Karpas-422 (cell line): ENCODE measurements at regions not wholly inside any gene's neighbourhood (a gene's known extent, or its start where the extent isn't known, plus 50 kb on each side); places are given as distances from the start of the nearest gene placed in this dataset.
"Not testable (repeated sequence)": the region's sequence is repeated elsewhere in the genome, so short reads cannot be mapped to it uniquely, and the experiment has no call there.

Source experiments
- DNase-seq: peaks from one replicate; pipeline ENCODE4 v3.0.0-alpha.2; 2015
- H2AFZ ChIP-seq: fragments of 200-600 bp; sonication (generic); 2 replicates; pipeline ENCODE4 v1.6.1; 2014; ENCODE audit warnings: antibody characterized with exemption, low read length, mixed read lengths
- H3K27ac ChIP-seq: fragments of 200-600 bp; sonication (generic); 2 replicates; pipeline ENCODE4 v1.5.1; 2014; ENCODE audit warnings: mild to moderate bottlenecking, low read length, moderate library complexity
- H3K27me3 ChIP-seq: fragments of 200-600 bp; sonication (generic); 2 replicates; pipeline ENCODE4 v1.6.1; 2014; ENCODE audit warnings: low read length, mixed read lengths
- H3K36me3 ChIP-seq: fragments of 200-600 bp; sonication (generic); 2 replicates; pipeline ENCODE4 v1.6.1; 2014; ENCODE audit warnings: low read length, mixed read lengths; ENCODE audit not compliant: insufficient read depth
- H3K4me1 ChIP-seq: fragments of 200-600 bp; sonication (generic); 2 replicates; pipeline ENCODE4 v1.6.1; 2014; ENCODE audit warnings: mild to moderate bottlenecking, low read length, mixed read lengths
- H3K4me2 ChIP-seq: fragments of 200-600 bp; sonication (generic); 2 replicates; pipeline ENCODE4 v1.6.1; 2014; ENCODE audit warnings: low read length, low read depth, mild to moderate bottlenecking; ENCODE audit not compliant: poor library complexity, severe bottlenecking
- H3K4me3 ChIP-seq: fragments of 200-600 bp; sonication (generic); 2 replicates; pipeline ENCODE4 v1.5.1; 2014; ENCODE audit warnings: mild to moderate bottlenecking, antibody characterized with exemption, low read length, mixed read lengths
- H3K79me2 ChIP-seq: fragments of 200-600 bp; sonication (generic); 2 replicates; pipeline ENCODE4 v1.6.1; 2014; ENCODE audit warnings: mild to moderate bottlenecking, low read length, mixed read lengths
- H3K9ac ChIP-seq: fragments of 200-600 bp; sonication (generic); 2 replicates; pipeline ENCODE4 v1.6.0; 2014; ENCODE audit warnings: low read length
- H3K9me2 ChIP-seq: fragments of 200-600 bp; sonication (generic), shearing (Covaris generic); replicated peaks from 2 replicates; pipeline ENCODE4 v1.6.0; 2014; ENCODE audit warnings: mild to moderate bottlenecking, low read length, moderate library complexity; ENCODE audit not compliant: insufficient read depth
- H3K9me3 ChIP-seq: fragments of 300-700, 200-600 bp; sonication (generic); 2 replicates; pipeline ENCODE4 v1.6.1; 2014; ENCODE audit warnings: low read length, mixed read lengths
- H4K20me1 ChIP-seq: fragments of 200-600 bp; sonication (generic); 2 replicates; pipeline ENCODE4 v1.6.1; 2014; ENCODE audit warnings: mild to moderate bottlenecking, antibody characterized with exemption, low read length, low read depth; ENCODE audit not compliant: insufficient read depth

GRCh38 chr10:53338199-53338598, 565.6 kb upstream of the MBL2 start:
- H2AFZ ChIP-seq, H3K27ac ChIP-seq, H3K4me2 ChIP-seq, H3K27me3 ChIP-seq, H3K4me3 ChIP-seq, H3K9me2 ChIP-seq, H3K79me2 ChIP-seq, H3K9ac ChIP-seq, H3K36me3 ChIP-seq, H3K9me3 ChIP-seq, DNase-seq, H3K4me1 ChIP-seq, H4K20me1 ChIP-seq: not testable (repeated sequence)

GRCh38 chr10:53335803-53336422, 563.3 kb upstream of the MBL2 start:
- not testable (repeated sequence) for H3K27me3 ChIP-seq, DNase-seq, H3K9me2 ChIP-seq, H3K79me2 ChIP-seq, H3K27ac ChIP-seq, H3K4me3 ChIP-seq, H3K36me3 ChIP-seq, H3K9me3 ChIP-seq, H3K4me1 ChIP-seq, H4K20me1 ChIP-seq, H2AFZ ChIP-seq, H3K9ac ChIP-seq, H3K4me2 ChIP-seq

DNA sequence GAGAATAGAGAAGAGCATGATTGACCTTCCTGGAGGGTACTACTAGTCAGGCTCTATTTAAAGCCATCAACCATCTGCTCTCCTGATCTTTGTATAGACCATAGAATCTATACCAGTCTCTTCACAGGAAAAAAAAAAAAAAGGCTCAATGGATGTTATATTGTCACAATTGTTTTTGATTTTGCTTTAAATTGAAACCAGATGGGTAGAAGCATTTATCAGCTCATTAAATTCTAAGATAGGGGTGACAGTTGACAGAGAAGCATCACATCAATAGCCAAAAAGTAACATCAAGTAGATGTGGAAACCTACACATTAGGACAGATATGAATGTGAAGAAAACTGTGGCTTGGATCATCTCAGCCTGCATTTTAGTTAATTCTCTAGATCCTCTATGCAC, 558.9 kb upstream of the MBL2 start:
- H3K9me2 ChIP-seq, result no peaks in the 10 kb centered on the region
- no peaks in the 10 kb centered on the region for H4K20me1 ChIP-seq
- no peak overlapping the region for H2AFZ ChIP-seq
- H3K4me1 ChIP-seq, result no peaks in the 10 kb centered on the region
- DNase-seq, result no peak
- H3K27me3 ChIP-seq, result no peaks in the 10 kb centered on the region
- no peaks in the 10 kb centered on the region for H3K36me3 ChIP-seq
- no peak overlapping the region for H3K27ac ChIP-seq
- no peak overlapping the region for H3K4me2 ChIP-seq
- H3K4me3 ChIP-seq, result no peak overlapping the region
- no peak overlapping the region for H3K9ac ChIP-seq
- no peaks in the 10 kb centered on the region for H3K79me2 ChIP-seq
- peaks cover 12% of the 10 kb centered on the region for H3K9me3 ChIP-seq

DNA sequence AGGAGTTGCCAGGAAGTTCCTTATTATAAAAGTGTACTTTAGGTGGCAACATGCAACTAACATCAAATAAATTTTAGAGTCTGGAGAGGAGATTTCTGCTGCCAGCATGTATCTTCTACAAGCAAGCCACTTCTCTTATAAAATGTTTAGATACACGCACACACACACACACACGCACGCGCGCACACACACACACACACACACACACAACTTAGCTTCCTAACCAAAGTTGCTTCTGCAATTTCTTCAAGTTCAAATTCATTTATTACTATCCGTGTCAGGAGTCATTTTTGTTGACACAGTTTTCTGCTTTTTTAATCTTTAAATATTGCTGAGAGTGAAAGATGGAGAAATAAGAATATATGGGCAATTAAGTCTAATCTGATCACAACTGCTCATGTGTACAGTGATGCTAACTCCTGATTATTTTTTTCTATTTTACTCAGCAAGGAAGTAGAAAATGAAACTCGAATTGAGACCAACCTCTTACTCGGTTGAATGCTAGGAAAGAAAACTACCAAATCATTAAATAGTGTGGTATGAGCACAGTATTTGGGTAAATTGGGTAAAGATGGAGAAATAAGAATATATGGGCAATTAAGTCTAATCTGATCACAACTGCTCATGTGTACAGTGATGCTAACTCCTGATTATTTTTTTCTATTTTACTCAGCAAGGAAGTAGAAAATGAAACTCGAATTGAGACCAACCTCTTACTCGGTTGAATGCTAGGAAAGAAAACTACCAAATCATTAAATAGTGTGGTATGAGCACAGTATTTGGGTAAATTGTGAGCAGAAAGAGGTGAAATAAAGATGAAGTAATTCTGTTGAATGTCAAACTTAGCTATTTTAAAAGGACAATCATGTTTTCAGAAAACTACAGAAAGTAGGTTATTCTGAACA, 554.1 kb upstream of the MBL2 start:
- H3K79me2 ChIP-seq, H3K27ac ChIP-seq, H3K27me3 ChIP-seq, H3K4me3 ChIP-seq, H3K4me2 ChIP-seq, H4K20me1 ChIP-seq, H3K36me3 ChIP-seq, DNase-seq, H3K9ac ChIP-seq, H3K9me2 ChIP-seq, H2AFZ ChIP-seq, H3K4me1 ChIP-seq: not testable (repeated sequence)
- peaks cover 13% of the 10 kb centered on the region for H3K9me3 ChIP-seq

GRCh38 chr10:53325066-53325465, 552.5 kb upstream of the MBL2 start:
- H4K20me1 ChIP-seq, result no peaks in the 10 kb centered on the region
- no peak overlapping the region for H3K4me2 ChIP-seq
- H3K27ac ChIP-seq, result no peak overlapping the region
- no peak for DNase-seq
- H3K27me3 ChIP-seq, result no peaks in the 10 kb centered on the region
- H3K9me2 ChIP-seq, result no peaks in the 10 kb centered on the region
- H3K9ac ChIP-seq, result no peak overlapping the region
- no peak overlapping the region for H3K4me3 ChIP-seq
- H3K9me3 ChIP-seq, result peaks cover 8% of the 10 kb centered on the region
- no peaks in the 10 kb centered on the region for H3K79me2 ChIP-seq
- no peaks in the 10 kb centered on the region for H3K4me1 ChIP-seq
- H2AFZ ChIP-seq, result no peak overlapping the region
- H3K36me3 ChIP-seq, result no peaks in the 10 kb centered on the region

DNA sequence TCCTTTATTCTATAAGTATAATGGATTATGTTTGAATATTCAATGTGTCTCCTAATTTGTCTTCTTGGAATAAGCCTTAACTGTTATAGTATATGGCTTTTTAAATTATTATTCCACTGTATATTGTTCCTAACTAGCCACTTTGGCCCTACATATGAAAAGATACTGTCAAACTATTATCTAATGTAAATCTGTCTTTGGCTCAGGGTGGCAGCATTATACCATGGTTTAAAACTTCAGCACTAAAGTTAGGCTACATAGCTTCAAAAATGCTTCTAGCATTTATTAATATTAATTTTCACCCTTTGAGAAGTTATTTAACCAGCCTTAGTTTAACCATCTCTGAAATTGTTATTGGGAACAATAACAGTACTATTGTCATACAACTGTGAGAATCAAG, 543.1 kb upstream of the MBL2 start:
- Histone ChIP-seq H3K36me3 (no peaks in the 10 kb centered on the region), H3K4me3 (no peak overlapping the region), H3K9me2 (no peaks in the 10 kb centered on the region), H4K20me1 (no peaks in the 10 kb centered on the region), H3K27ac (no peak overlapping the region), H3K9ac (no peak overlapping the region), H3K4me1 (no peaks in the 10 kb centered on the region), H3K79me2 (no peaks in the 10 kb centered on the region), H3K9me3 (peaks cover 28% of the 10 kb centered on the region; the same call in 1 of the 2 replicates), H2AFZ (no peak overlapping the region), H3K27me3 (no peaks in the 10 kb centered on the region), H3K4me2 (no peak overlapping the region)
- DNase-seq, result no peak

- Histone ChIP-seq H3K4me2 (no peak overlapping the region), H3K27me3 (no peaks in the 10 kb centered on the region), H3K4me3 (no peak overlapping the region), H3K27ac (no peak overlapping the region), H3K9me2 (no peaks in the 10 kb centered on the region), H3K9me3 (peaks cover 28% of the 10 kb centered on the region; the same call in 1 of the 2 replicates), H3K36me3 (no peaks in the 10 kb centered on the region), H3K4me1 (no peaks in the 10 kb centered on the region), H2AFZ (no peak overlapping the region), H3K79me2 (no peaks in the 10 kb centered on the region), H4K20me1 (no peaks in the 10 kb centered on the region), H3K9ac (no peak overlapping the region)
- DNase-seq, result no peak
Measured at GRCh38 chr10:53314876-53315275, 542.3 kb upstream of the MBL2 start.

GRCh38 chr10:53298443-53298842, 525.9 kb upstream of the MBL2 start:
- H3K79me2 ChIP-seq, result no peaks in the 10 kb centered on the region
- no peaks in the 10 kb centered on the region for H3K36me3 ChIP-seq
- H3K4me1 ChIP-seq, result no peaks in the 10 kb centered on the region
- no peak overlapping the region for H3K9ac ChIP-seq
- H3K9me3 ChIP-seq, result peaks cover 17% of the 10 kb centered on the region
- H3K27ac ChIP-seq, result no peak overlapping the region
- no peaks in the 10 kb centered on the region for H3K9me2 ChIP-seq
- no peaks in the 10 kb centered on the region for H4K20me1 ChIP-seq
- no peak overlapping the region for H2AFZ ChIP-seq
- no peak for DNase-seq
- H3K4me2 ChIP-seq, result no peak overlapping the region
- H3K4me3 ChIP-seq, result no peak overlapping the region
- H3K27me3 ChIP-seq, result no peaks in the 10 kb centered on the region
